Cardiac septum (tissue), 1 donor: ENCODE measurements at regions not wholly inside any gene's neighbourhood (a gene's known extent, or its start where the extent isn't known, plus 50 kb on each side); places are given as distances from the start of the nearest gene placed in this dataset.
"Not testable (repeated sequence)": the region's sequence is repeated elsewhere in the genome, so short reads cannot be mapped to it uniquely, and the experiment has no call there.

Source experiments
- DNase-seq: peaks from one replicate; pipeline ENCODE4 v3.0.0-alpha.2; 2020; ENCODE audit warnings: low spot score
- intact Hi-C: fragments of 100-400 bp; cut with DNase I; formaldehyde crosslinking; loops from one replicate; pipeline ENCODE4 v1.14.0; 2022
- donor health status: DM: no; HTN: no; CAD: no.

DNA sequence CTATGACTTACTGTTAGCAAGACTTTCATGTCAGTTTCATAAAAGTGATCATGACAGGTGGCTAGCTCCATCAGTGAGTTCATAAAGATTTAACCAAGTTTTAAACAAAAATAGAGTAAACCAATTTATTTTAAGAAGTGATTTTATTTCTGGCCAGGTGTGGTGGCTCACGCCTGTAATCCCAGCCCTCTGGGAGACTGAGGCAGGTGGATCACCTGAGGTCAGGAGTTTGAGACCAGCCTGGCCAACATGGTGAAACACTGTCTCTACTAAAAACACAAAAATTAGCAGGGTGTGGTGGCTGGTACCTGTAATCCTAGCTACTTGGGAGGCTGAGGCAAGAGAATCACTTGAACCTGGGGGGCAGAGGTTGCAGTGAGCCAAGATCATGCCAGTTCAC is 111.4 kb upstream of the MAP2 start:
- DNase-seq, intact Hi-C loops: not testable (repeated sequence)

- intact Hi-C loops, result no loop called here
- DNase-seq, result no peak
Measured at GRCh38 chr2:209314653-209315052, 109.2 kb upstream of the MAP2 start.

DNA sequence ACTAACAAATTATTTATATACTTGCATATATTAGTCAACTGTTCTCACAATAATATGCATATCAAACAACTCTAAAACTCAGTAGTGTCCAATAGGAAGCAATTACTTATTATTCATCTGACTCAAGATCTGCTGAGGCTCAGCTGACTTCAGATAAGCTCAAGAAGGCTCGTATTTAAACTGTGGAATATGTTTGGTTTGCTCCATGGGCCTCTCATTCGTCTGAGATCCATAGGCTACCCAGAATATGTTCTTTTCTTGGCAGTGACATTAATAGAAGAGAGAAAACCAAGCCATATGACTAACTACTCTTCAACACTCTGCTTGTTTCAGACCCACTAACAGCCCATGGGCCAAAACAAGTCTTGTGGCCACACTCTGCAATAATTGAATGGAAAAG is 107.7 kb upstream of the MAP2 start:
- intact Hi-C loops, result no loop called here
- no peak for DNase-seq

- no peak for DNase-seq
- intact Hi-C loops, result no loop called here
Measured at GRCh38 chr2:209321076-209321475, 102.8 kb upstream of the MAP2 start.

- intact Hi-C loops, result no loop called here
- no peak for DNase-seq
Measured at GRCh38 chr2:209321581-209321980, 102.3 kb upstream of the MAP2 start.

DNA sequence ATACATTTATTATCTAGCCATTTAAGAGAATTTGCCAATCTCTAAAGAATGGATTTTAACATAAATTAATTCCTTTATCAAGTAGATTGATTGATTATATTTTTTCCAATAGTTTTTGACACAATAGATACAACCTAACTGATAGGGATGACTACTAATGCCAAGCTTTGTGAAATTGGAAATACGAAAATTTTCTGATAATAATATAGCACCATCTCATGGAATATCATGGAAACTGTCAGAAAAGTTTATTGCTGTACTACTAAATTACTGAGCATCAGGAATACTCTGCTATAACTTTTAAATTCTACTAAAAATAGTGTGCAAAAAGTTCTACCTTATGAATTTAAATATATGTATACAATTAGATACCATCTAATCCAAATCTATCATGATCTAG is 101.8 kb upstream of the MAP2 start:
- intact Hi-C loops, result no loop called here
- no peak for DNase-seq

GRCh38 chr2:209322905-209323512 is 100.8 kb upstream of the MAP2 start:
- DNase-seq, result no peak
- intact Hi-C loops, result no loop called here

- intact Hi-C loops, result no loop called here
- DNase-seq, result no peak
Measured at GRCh38 chr2:209323738-209324137, 100.1 kb upstream of the MAP2 start.

GRCh38 chr2:209324281-209324680 is 99.6 kb upstream of the MAP2 start:
- DNase-seq, result no peak
- intact Hi-C loops, result no loop called here

DNA sequence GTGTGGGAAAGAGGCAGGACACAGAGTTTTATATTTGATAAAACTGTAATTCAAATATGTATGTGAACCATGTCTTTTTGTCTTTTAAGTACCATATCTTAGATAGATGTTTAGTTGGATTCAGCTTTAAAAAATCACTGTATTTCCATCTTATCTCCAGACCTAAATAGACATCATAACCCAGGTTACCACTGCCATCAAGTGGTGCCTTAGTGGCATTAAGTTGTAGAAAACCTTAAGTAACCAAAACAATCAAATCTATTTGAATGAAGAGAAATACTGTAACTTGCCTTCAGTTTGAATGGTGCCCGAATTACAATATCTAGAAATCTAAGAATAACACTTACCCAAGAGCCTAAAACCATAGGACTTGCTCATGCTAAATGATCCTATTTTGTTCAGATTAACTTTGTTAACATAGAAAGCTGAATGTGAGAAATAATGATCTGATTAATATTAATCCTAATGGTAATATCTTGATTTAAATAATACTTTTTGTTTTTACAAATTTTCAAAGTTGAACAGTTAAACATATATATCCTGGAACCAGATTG is 92.5 kb upstream of the MAP2 start:
- no peak for DNase-seq
- intact Hi-C loops, result loop anchor here (5.0 to 10.0 kb wide), 2 partner anchors 866 to 927 kb away; partner anchors contain the start of gene PTH2R

DNA sequence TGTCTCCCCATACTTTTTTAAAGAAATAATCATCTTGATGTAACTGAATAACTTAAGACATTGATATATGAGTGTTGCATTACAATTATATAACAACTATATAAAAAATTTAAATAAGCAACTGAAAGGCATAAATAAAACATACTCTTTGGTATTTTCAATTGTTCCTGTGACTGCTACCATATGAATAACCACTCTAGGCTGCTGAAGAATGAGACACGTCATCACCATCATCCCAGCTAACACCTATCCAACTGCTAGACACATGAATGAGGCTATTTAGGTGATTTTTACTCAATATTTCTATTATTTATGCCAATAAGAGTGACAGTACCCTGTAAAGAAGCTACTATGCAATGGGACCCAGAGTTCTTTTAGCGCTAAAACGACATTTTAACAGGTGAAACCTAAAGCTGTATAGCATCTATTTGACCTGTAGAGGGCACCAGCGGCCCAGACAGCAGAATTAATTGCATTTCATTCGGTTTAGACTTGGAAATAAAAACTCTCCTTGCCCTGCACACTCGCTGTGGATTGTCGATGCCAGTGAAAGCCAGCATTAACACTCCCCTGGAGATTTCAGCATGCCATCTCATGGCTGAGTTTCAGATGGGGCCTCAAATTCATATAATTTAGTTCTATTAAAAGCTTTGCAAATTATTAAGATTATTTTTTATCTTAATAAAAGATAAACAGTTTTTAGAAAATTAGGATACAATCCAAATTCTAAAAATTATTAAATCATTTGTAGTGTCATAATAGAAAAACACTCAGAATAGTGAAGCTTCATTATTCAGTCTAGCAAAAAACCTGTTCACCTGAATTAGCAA is 89.4 kb upstream of the MAP2 start:
- intact Hi-C loops, result loop anchor here (2.0 to 10.0 kb wide), 4 partner anchors 88 to 930 kb away; partner anchors contain the start of gene PTH2R

GRCh38 chr2:209340522-209340921 is 83.3 kb upstream of the MAP2 start:
- intact Hi-C loops, result no loop called here
- DNase-seq, result no peak

More for the DNA sequence above, 89.4 kb upstream of the MAP2 start:
- no peak for DNase-seq

DNA sequence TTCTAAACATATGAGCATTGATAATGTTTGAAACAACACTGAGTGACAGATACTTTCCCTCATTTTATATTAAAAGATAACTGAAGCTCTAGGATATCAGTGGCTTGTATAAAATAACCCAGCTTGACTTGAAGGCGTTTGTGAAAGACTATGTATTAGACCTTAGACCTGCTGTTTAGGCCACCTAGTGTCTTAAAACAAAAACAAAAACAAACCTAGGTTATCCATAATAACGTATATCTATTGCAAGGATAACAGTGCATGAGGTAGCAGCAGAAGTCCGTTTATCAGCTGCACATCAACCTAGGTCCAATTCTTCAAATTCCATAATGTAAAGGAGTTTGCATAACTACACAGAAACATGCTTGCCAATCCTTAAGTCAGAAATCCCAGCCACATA is 79.5 kb upstream of the MAP2 start:
- no peak for DNase-seq
- intact Hi-C loops, result no loop called here

DNA sequence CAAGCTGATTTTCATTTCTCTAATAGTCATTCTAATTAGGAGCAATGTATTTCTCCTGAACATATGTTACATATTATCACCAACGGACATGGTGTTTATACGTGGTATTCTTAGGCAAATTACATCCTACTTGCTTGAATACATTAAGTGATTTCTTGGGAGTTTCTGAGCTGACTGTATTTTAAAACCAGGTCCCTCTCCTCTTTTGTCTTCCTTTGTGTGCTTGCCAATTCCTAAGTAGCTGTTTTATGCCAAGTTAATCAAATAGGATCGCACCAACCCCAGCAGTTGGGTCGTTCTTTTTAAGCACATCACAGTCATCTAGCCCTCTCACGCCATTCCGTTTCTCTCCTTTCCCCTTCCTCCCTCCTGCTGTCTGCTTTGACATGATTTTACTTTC is 75.4 kb upstream of the MAP2 start:
- intact Hi-C loops, result no loop called here
- DNase-seq, result no peak

GRCh38 chr2:209351636-209352035 is 72.2 kb upstream of the MAP2 start:
- intact Hi-C loops, result no loop called here
- no peak for DNase-seq

- intact Hi-C loops, result no loop called here
- no peak for DNase-seq
Measured at GRCh38 chr2:209358992-209359391, 64.9 kb upstream of the MAP2 start.

GRCh38 chr2:209367075-209367747 is 56.6 kb upstream of the MAP2 start:
- DNase-seq, result no peak
- intact Hi-C loops, result no loop called here

GRCh38 chr2:209368406-209368805 is 55.4 kb upstream of the MAP2 start:
- intact Hi-C loops, result no loop called here

GRCh38 chr2:209368914-209369313 is 54.9 kb upstream of the MAP2 start:
- intact Hi-C loops, result no loop called here
- DNase-seq, result no peak

More at GRCh38 chr2:209368406-209368805, 55.4 kb upstream of the MAP2 start:
- no peak for DNase-seq

- no peak for DNase-seq
- intact Hi-C loops, result no loop called here
Measured at GRCh38 chr2:209369656-209370055, 54.2 kb upstream of the MAP2 start.
